GM23338 (cell line): ENCODE measurements at regions not wholly inside any gene's neighbourhood (a gene's known extent, or its start where the extent isn't known, plus 50 kb on each side); places are given as distances from the start of the nearest gene placed in this dataset.

Source experiments
- ATAC-seq: fragments of 200-7000 bp; cut with Tn5 transposase; 3 replicates; pipeline ENCODE4 v1.9.1; 2020
- DNase-seq: peaks from one replicate; pipeline ENCODE4 v3.0.0-alpha.2; 2015; ENCODE audit warnings: low spot score
- H2AFZ ChIP-seq: fragments of 200-600 bp; sonication (generic); 2 replicates; pipeline ENCODE4 v1.8.0; 2016; ENCODE audit warnings: antibody characterized with exemption, mild to moderate bottlenecking, moderate library complexity
- H3F3A ChIP-seq: fragments of 200-600 bp; sonication (generic); replicated peaks from 2 replicates; pipeline ENCODE4 v1.8.0; 2017; ENCODE audit warnings: antibody characterized with exemption, mixed run types, low read depth
- H3K27ac ChIP-seq: fragments of 200-600 bp; sonication (generic); 2 replicates; pipeline ENCODE4 v1.6.1; 2016; ENCODE audit warnings: low read depth
- H3K27me3 ChIP-seq: fragments of 200-600 bp; sonication (generic); 2 replicates; pipeline ENCODE4 v1.8.0; 2016; ENCODE audit warnings: mild to moderate bottlenecking, mixed run types, moderate library complexity; ENCODE audit not compliant: insufficient read depth
- H3K36me3 ChIP-seq: fragments of 200-600 bp; sonication (generic); 2 replicates; pipeline ENCODE4 v1.8.0; 2016; ENCODE audit warnings: mild to moderate bottlenecking; ENCODE audit not compliant: insufficient read depth
- H3K4me1 ChIP-seq: fragments of 200-600 bp; sonication (generic); 2 replicates; pipeline ENCODE4 v1.8.0; 2016; ENCODE audit warnings: mild to moderate bottlenecking, moderate library complexity; ENCODE audit not compliant: insufficient read depth
- H3K4me2 ChIP-seq: fragments of 200-600 bp; sonication (generic); 2 replicates; pipeline ENCODE4 v1.7.1; 2017; ENCODE audit warnings: mixed run types
- H3K4me3 ChIP-seq: fragments of 200-600 bp; sonication (generic); 2 replicates; pipeline ENCODE4 v1.6.1; 2016; ENCODE audit warnings: mixed run types
- H3K79me2 ChIP-seq: fragments of 200-600 bp; sonication (generic); replicated peaks from 2 replicates; pipeline ENCODE4 v1.8.0; 2017; ENCODE audit warnings: mild to moderate bottlenecking; ENCODE audit not compliant: insufficient read depth
- H3K9me2 ChIP-seq: fragments of 200-600 bp; sonication (generic); 2 replicates; pipeline ENCODE4 v1.8.0; 2017; ENCODE audit not compliant: insufficient read depth
- H4K20me1 ChIP-seq: fragments of 200-600 bp; sonication (generic); replicated peaks from 2 replicates; pipeline ENCODE4 v1.8.0; 2017; ENCODE audit warnings: mild to moderate bottlenecking; ENCODE audit not compliant: insufficient read depth
- H3K27ac Mint-ChIP-seq: 2 replicates; pipeline ENCODE4 v1.8.0; 2020; ENCODE audit warnings: inconsistent platforms, mild to moderate bottlenecking, moderate library complexity, mixed read lengths
- H3K27me3 Mint-ChIP-seq: 3 replicates; pipeline ENCODE4 v1.8.0; 2022; ENCODE audit warnings: low read depth, mild to moderate bottlenecking, moderate library complexity, mixed read lengths, inconsistent platforms; ENCODE audit not compliant: insufficient read depth, poor library complexity
- H3K36me3 Mint-ChIP-seq: 3 replicates; pipeline ENCODE4 v1.8.0; 2021; ENCODE audit warnings: low read depth, mild to moderate bottlenecking, inconsistent platforms, moderate library complexity, mixed read lengths
- H3K4me1 Mint-ChIP-seq: 3 replicates; pipeline ENCODE4 v1.8.0; 2020; ENCODE audit warnings: mild to moderate bottlenecking, inconsistent platforms, mixed read lengths
- H3K4me3 Mint-ChIP-seq: 3 replicates; pipeline ENCODE4 v1.8.0; 2021; ENCODE audit warnings: moderate library complexity, mild to moderate bottlenecking, inconsistent platforms, mixed read lengths
- H3K9me3 Mint-ChIP-seq: 3 replicates; pipeline ENCODE4 v1.8.0; 2020; ENCODE audit warnings: moderate library complexity, mild to moderate bottlenecking, inconsistent platforms, mixed read lengths
- CREB1 ChIP-seq: fragments of 250-450 bp; sonication (Bioruptor Pico); IDR thresholded peaks from 2 replicates; pipeline ENCODE4 v1.5.0; 2020; ENCODE audit warnings: low read depth, mild to moderate bottlenecking, moderate library complexity
- JUNB ChIP-seq: IDR thresholded peaks from one replicate; pipeline ENCODE4 v1.6.1; 2016; ENCODE audit warnings: antibody characterized with exemption; ENCODE audit not compliant: unreplicated experiment
- NANOG ChIP-seq: IDR thresholded peaks from 2 replicates; pipeline ENCODE4 v1.6.1; 2016; ENCODE audit warnings: antibody characterized with exemption, borderline replicate concordance
- TF ChIP-seq, protein P1 (sequence below), 2 experiments: fragments of 200-600 bp in 1 of 2; sonication (generic) in 1 of 2; conservative IDR thresholded peaks; 2 replicates each; pipeline versions ENCODE4 v1.5.1 to v1.6.1; 2016 to 2017; ENCODE audit warnings: antibody characterized with exemption in 2 of 2, low read depth in 2 of 2, mild to moderate bottlenecking in 2 of 2, moderate library complexity in 1 of 2

DNA sequence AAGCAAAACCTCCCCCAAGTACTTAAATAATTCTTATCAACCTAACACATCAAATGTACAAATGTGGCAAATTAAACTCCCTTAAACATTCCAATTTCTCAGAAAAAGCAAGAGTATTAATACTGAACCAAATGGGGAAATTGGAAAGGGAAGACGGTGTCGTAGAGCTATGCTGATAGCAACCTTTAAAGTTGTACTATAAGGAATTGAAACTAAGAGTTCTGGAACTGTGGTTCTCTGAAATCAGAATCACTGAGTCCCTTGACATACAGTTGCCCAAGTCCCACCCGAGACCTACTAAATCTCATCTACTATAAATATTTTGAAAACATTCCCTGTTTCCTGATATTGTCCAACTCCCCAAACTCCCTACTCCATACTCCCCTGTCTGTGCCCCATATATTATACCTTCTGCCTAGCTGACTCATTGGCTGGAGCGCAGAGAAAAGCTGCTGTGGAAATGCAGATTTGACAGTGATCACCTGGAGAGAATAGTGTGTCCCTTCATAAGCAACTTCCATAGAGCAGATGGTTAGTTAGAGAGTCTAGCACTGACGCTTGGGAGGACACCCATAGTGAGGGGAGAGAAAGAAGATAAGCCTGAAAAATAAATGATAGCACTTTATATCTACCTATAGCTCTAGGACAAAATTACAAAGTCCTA lies 51.4 kb upstream of the ITM2B start:
- Mint-ChIP-seq H3K27ac (no peak overlapping the region), H3K9me3 (no peaks in the 10 kb centered on the region), H3K4me3 (no peak overlapping the region), H3K4me1 (peaks cover 10% of the 10 kb centered on the region; the same call in 2 of the 3 replicates), H3K27me3 (peaks cover 3% of the 10 kb centered on the region), H3K36me3 (no peaks in the 10 kb centered on the region)
- Histone ChIP-seq H3K9me2 (0 out of 2 replicates have a peak, but pooled peaks cover 3% of the 10 kb centered on the region), H3F3A (no peaks in the 10 kb centered on the region), H2AFZ (no peak overlapping the region), H3K4me2 (no peak overlapping the region), H3K27me3 (no peaks in the 10 kb centered on the region), H3K27ac (no peak overlapping the region), H3K79me2 (no peaks in the 10 kb centered on the region), H4K20me1 (no peaks in the 10 kb centered on the region), H3K4me3 (no peak overlapping the region), H3K4me1 (peaks cover 5% of the 10 kb centered on the region; the same call in 1 of the 2 replicates), H3K36me3 (no peaks in the 10 kb centered on the region)
- DNase-seq (no peak), ATAC-seq (peak; percentile 29; the same call in 2 of the 3 replicates)
- TF ChIP-seq, protein P1, sequence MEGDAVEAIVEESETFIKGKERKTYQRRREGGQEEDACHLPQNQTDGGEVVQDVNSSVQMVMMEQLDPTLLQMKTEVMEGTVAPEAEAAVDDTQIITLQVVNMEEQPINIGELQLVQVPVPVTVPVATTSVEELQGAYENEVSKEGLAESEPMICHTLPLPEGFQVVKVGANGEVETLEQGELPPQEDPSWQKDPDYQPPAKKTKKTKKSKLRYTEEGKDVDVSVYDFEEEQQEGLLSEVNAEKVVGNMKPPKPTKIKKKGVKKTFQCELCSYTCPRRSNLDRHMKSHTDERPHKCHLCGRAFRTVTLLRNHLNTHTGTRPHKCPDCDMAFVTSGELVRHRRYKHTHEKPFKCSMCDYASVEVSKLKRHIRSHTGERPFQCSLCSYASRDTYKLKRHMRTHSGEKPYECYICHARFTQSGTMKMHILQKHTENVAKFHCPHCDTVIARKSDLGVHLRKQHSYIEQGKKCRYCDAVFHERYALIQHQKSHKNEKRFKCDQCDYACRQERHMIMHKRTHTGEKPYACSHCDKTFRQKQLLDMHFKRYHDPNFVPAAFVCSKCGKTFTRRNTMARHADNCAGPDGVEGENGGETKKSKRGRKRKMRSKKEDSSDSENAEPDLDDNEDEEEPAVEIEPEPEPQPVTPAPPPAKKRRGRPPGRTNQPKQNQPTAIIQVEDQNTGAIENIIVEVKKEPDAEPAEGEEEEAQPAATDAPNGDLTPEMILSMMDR (conservative IDR thresholded peaks at IDR 0.05; ENCODE audit: low read depth in 2 of 2) = no peak

DNA sequence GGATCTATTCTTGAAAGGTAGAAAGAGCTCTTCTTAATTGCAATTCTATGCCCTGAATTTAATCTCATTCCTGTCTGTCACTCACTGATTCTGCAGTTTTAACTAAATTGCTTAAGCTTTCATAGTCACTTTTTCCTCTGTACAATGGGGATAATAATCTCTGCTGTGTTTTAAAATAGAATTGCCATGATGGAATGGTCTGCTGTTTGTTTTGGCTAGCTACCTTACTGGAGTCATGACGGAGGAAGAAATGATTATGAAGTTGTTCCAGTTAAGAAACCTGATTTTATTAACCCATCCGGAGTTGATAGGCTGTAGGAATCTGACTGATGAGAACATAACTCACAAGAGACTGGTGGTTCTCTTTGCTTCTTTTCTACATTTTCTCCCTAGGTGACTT lies 54.9 kb upstream of the ITM2B start:
- Histone ChIP-seq H3F3A (no peaks in the 10 kb centered on the region), H4K20me1 (no peaks in the 10 kb centered on the region), H2AFZ (no peak overlapping the region), H3K27me3 (no peaks in the 10 kb centered on the region), H3K79me2 (no peaks in the 10 kb centered on the region), H3K27ac (no peak overlapping the region), H3K9me2 (0 out of 2 replicates have a peak, but pooled peaks cover 3% of the 10 kb centered on the region), H3K36me3 (no peaks in the 10 kb centered on the region), H3K4me3 (no peak overlapping the region), H3K4me1 (no peaks in the 10 kb centered on the region), H3K4me2 (no peak overlapping the region)
- ATAC-seq = no peak
- Mint-ChIP-seq H3K27ac (no peak overlapping the region), H3K4me3 (no peak overlapping the region), H3K4me1 (peaks cover 6% of the 10 kb centered on the region; the same call in 2 of the 3 replicates), H3K27me3 (peaks cover 4% of the 10 kb centered on the region), H3K36me3 (no peaks in the 10 kb centered on the region), H3K9me3 (no peaks in the 10 kb centered on the region)
- DNase-seq = no peak
- TF ChIP-seq JUNB = no peak
- no peak for TF ChIP-seq CREB1
- TF ChIP-seq, protein P1 (conservative IDR thresholded peaks at IDR 0.05; ENCODE audit: low read depth in 2 of 2) = no peak
- TF ChIP-seq NANOG = no peak

DNA sequence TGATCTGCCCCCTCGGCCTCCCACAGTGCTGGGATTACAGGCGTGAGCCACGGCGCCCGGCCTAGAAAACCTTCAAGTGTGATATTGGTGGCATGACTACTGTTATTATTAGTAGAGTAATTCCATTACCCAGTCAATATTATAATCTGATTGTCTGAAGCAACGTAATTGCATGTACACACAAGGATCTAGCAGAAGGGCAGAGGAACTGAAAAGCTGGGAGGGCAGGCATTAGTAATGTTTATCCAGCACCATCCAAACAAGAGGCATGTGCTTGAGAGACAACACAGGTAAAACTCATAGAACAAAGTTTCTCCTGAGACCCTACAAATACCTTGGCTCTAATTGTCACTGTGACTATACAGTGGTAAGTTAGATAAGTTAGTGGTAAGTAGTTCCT lies 56.2 kb upstream of the ITM2B start:
- no peak for TF ChIP-seq NANOG
- Mint-ChIP-seq H3K36me3 (no peaks in the 10 kb centered on the region), H3K9me3 (no peaks in the 10 kb centered on the region), H3K4me3 (no peak overlapping the region), H3K27me3 (peaks cover 4% of the 10 kb centered on the region), H3K4me1 (peaks cover 5% of the 10 kb centered on the region; the same call in 2 of the 3 replicates), H3K27ac (no peak overlapping the region)
- H3K9me2 ChIP-seq = 0 out of 2 replicates have a peak, but pooled peaks cover 3% of the 10 kb centered on the region
- no peaks in the 10 kb centered on the region for H3K27me3 ChIP-seq
- no peaks in the 10 kb centered on the region for H3F3A ChIP-seq
- ATAC-seq = no peak
- H3K4me1 ChIP-seq = no peaks in the 10 kb centered on the region
- no peak overlapping the region for H3K27ac ChIP-seq
- no peaks in the 10 kb centered on the region for H3K36me3 ChIP-seq
- no peak overlapping the region for H3K4me3 ChIP-seq
- DNase-seq = no peak
- no peaks in the 10 kb centered on the region for H4K20me1 ChIP-seq
- H3K79me2 ChIP-seq = no peaks in the 10 kb centered on the region
- H3K4me2 ChIP-seq = no peak overlapping the region
- H2AFZ ChIP-seq = no peak overlapping the region; the same call in 1 of the 2 replicates
